Daoy (cell line): ENCODE measurements at regions not wholly inside any gene's neighbourhood (a gene's known extent, or its start where the extent isn't known, plus 50 kb on each side); places are given as distances from the start of the nearest gene placed in this dataset.
"Not testable (repeated sequence)": the region's sequence is repeated elsewhere in the genome, so short reads cannot be mapped to it uniquely, and the experiment has no call there.

ENCODE experiments used
- DNase-seq: peaks from one replicate; pipeline ENCODE4 v3.0.0-alpha.2; 2015; ENCODE audit warnings: low read depth

- DNase-seq: no peak
These were observed 316.4 kb upstream of the ID2 start for GRCh38 chr2:8365331-8365910.

GRCh38 chr2:8367833-8368232 is 314.0 kb upstream of the ID2 start:
- DNase-seq: no peak

GRCh38 chr2:8368463-8368862 is 313.4 kb upstream of the ID2 start:
- no peak for DNase-seq

- no peak for DNase-seq
These were observed 312.3 kb upstream of the ID2 start for GRCh38 chr2:8369522-8369921.

- DNase-seq: no peak
These were observed 311.5 kb upstream of the ID2 start for GRCh38 chr2:8370258-8370802.

GRCh38 chr2:8371653-8372052 is 310.2 kb upstream of the ID2 start:
- no peak for DNase-seq

- no peak for DNase-seq
These were observed 307.1 kb upstream of the ID2 start for GRCh38 chr2:8374782-8375181.

- no peak for DNase-seq
These were observed 305.0 kb upstream of the ID2 start for GRCh38 chr2:8376603-8377410.

GRCh38 chr2:8378016-8378810 is 303.6 kb upstream of the ID2 start:
- DNase-seq: no peak

GRCh38 chr2:8379128-8379527 is 302.7 kb upstream of the ID2 start:
- no peak for DNase-seq

GRCh38 chr2:8379549-8379948 is 302.3 kb upstream of the ID2 start:
- DNase-seq: no peak

GRCh38 chr2:8380026-8380425 is 301.8 kb upstream of the ID2 start:
- DNase-seq: no peak

GRCh38 chr2:8380566-8380965 is 301.3 kb upstream of the ID2 start:
- no peak for DNase-seq

GRCh38 chr2:8382485-8382884 is 299.4 kb upstream of the ID2 start:
- DNase-seq: no peak

GRCh38 chr2:8386748-8387147 is 295.1 kb upstream of the ID2 start:
- not testable (repeated sequence) for DNase-seq

- no peak for DNase-seq
These were observed 293.1 kb upstream of the ID2 start for GRCh38 chr2:8388781-8389180.

- no peak for DNase-seq
These were observed 292.3 kb upstream of the ID2 start for GRCh38 chr2:8389431-8390108.

GRCh38 chr2:8391126-8391525 is 290.7 kb upstream of the ID2 start:
- DNase-seq: no peak

GRCh38 chr2:8391584-8391983 is 290.3 kb upstream of the ID2 start:
- no peak for DNase-seq

GRCh38 chr2:8392098-8392866 is 289.6 kb upstream of the ID2 start:
- DNase-seq: no peak

- DNase-seq: no peak
These were observed 288.4 kb upstream of the ID2 start for GRCh38 chr2:8393506-8393905.
